Gastroesophageal sphincter (tissue), 4 donors: ENCODE measurements at regions not wholly inside any gene's neighbourhood (a gene's known extent, or its start where the extent isn't known, plus 50 kb on each side); places are given as distances from the start of the nearest gene placed in this dataset.

Experiments used
- ATAC-seq: fragments of 150-250 bp; one replicate; pipeline ENCODE4 v1.9.1; 2016; ENCODE audit warnings: mild to moderate bottlenecking, moderate library complexity
- H3K27ac ChIP-seq, 4 donors: fragments of 200-600 bp; sonication (generic) in 3 of 4; 1 replicate in 3 of 4; 2 replicates in 1 of 4; pipeline ENCODE4 v1.5.1; 2016 to 2019
- H3K27me3 ChIP-seq: fragments of 200-600 bp; sonication (generic); one replicate; pipeline ENCODE4 v1.5.1; 2019
- H3K36me3 ChIP-seq, 2 donors: fragments of 200-600 bp; sonication (generic); one replicate each; pipeline ENCODE4 v1.5.1; 2019; ENCODE audit warnings: control low read depth in 1 of 2
- H3K4me1 ChIP-seq, 3 donors: fragments of 200-600 bp; sonication (generic); 1 replicate in 2 of 3; 2 replicates in 1 of 3; pipeline ENCODE4 v1.5.1; 2016 to 2019; ENCODE audit warnings: control low read depth in 2 of 3
- H3K4me3 ChIP-seq, 2 donors: fragments of 200-600 bp; sonication (generic); one replicate each; pipeline ENCODE4 v1.5.1; 2019; ENCODE audit warnings: mild to moderate bottlenecking in 1 of 2, moderate library complexity in 1 of 2
- H3K9me3 ChIP-seq, 3 donors: fragments of 200-600 bp; sonication (generic); one replicate each; pipeline ENCODE4 v1.5.1; 2017 to 2019; ENCODE audit warnings: control low read depth in 2 of 3
- CTCF ChIP-seq, 4 experiments: fragments of 200-600 bp in 2 of 4; fragments of 450-650 bp in 2 of 4; sonication (generic) in 1 of 4; IDR thresholded peaks; one replicate each; pipeline ENCODE4 v1.5.1; 2017 to 2019; ENCODE audit warnings: antibody characterized with exemption in 4 of 4, mild to moderate bottlenecking in 2 of 4, moderate library complexity in 2 of 4
- EP300 ChIP-seq: sonication (generic); formaldehyde crosslinking; IDR thresholded peaks from one replicate; pipeline ENCODE4 v1.6.1; 2017; ENCODE audit warnings: antibody characterized with exemption, mild to moderate bottlenecking
- POLR2A ChIP-seq, 2 donors: fragments of 450-650 bp; IDR thresholded peaks; one replicate each; pipeline ENCODE4 v1.6.1; 2017; ENCODE audit warnings: antibody characterized with exemption in 2 of 2, mild to moderate bottlenecking in 2 of 2, moderate library complexity in 1 of 2
- POLR2AphosphoS5 ChIP-seq: sonication (generic); formaldehyde crosslinking; IDR thresholded peaks from one replicate; pipeline ENCODE4 v1.6.1; 2017; ENCODE audit warnings: antibody characterized with exemption
- WGBS, 2 donors: methylation state at CpG; one replicate each; pipeline ENCODE4 v1.1.5; 2018; ENCODE audit warnings: low coverage in 1 of 2; 5-methylcytosine and 5-hydroxymethylcytosine counted together

DNA sequence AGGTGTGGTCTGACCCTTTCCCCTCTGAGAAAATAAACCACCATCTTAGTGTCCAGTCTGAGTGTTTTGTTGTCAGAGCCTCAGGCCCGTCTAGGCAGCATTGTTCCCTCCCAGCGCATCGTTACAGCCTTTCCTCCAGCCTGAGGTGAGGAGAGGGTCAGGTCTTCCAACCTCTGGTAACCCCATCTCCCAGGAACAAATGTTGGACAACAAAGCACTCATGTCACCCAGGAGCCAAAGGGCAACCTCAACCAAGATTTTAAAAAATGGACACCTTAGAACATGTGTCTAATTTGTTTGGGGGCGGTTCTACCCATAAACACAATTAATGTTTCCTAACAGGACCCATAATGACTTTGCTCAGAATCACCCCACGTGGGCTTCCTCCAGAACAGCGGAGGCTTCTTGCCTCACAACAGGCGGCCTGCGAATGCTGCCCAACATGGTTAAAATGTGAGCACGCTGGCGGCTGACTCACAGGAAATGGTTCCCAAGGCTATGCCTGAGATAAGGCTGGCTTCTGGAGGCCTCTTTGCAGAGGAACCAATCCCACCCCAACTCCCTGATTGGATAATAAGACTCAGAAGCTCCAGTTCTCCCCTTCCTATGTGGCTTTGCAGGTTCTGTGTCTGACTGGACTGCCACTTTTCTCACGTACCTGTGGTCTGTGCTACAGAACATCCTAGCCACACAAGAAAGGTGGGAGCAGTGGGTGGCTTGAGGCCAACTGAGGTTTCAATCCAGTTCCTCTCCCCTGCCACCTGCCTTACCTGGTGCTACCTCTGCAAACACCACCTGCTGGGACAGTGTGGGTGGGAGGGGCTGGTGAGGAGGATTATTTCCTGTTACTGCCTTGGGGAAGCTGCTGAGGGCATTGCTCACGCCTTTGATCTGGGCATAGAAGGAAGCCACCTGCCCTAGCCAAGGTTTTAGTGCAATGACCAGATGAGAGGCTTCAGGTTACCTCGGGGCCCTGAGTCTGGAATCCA, 108.8 kb downstream of the B3GNT2 start:
- TF ChIP-seq POLR2A (IDR thresholded peaks at IDR 0.05) = no peak
- peak; percentile 15 for TF ChIP-seq POLR2AphosphoS5
- peak overlapping the region in 3 of 4 donors; percentile 33 to 57 (median 51) for H3K27ac ChIP-seq
- ATAC-seq = peak; percentile 52

DNA sequence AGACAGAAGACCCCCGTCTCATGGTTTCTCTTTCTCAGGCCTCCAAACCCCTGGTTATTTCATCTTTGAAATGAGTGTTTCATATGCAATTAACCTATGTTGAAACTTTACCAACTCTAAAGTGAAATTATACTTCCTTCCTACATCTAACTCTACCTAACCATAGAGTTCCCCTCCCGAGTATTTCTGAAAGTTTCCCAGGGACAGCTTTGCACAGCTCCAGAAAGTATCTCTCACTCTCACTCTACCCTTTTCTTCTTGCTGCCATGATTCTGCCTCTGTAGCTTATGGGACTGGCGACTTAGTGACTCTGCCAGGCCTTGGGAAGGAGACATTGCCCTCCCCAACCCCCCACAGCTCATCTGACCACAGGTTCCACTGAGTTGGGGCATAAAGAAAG, 107.9 kb downstream of the B3GNT2 start:
- 84% methylated on average over 3 of the region's 3 CpGs; no CpG with 5 or more reads in 1 of the 2 donors for WGBS, 2 donors
- Histone ChIP-seq H3K9me3 (no peaks in the 10 kb centered on the region), H3K27ac (peak overlapping the region in 1 of 4 donors; percentile 51)

More for the DNA sequence above, 108.8 kb downstream of the B3GNT2 start:
- no peak overlapping the region for H3K4me3 ChIP-seq
- WGBS, 2 donors = 71 to 77% methylated on average over 1 to 7 of the region's 13 CpGs
- H3K36me3 ChIP-seq = no peaks in the 10 kb centered on the region
- H3K27me3 ChIP-seq = no peaks in the 10 kb centered on the region
- peaks cover 0 to 32% (median 0%) of the 10 kb centered on the region in 3 donors for H3K4me1 ChIP-seq
- no peaks in the 10 kb centered on the region for H3K9me3 ChIP-seq

DNA sequence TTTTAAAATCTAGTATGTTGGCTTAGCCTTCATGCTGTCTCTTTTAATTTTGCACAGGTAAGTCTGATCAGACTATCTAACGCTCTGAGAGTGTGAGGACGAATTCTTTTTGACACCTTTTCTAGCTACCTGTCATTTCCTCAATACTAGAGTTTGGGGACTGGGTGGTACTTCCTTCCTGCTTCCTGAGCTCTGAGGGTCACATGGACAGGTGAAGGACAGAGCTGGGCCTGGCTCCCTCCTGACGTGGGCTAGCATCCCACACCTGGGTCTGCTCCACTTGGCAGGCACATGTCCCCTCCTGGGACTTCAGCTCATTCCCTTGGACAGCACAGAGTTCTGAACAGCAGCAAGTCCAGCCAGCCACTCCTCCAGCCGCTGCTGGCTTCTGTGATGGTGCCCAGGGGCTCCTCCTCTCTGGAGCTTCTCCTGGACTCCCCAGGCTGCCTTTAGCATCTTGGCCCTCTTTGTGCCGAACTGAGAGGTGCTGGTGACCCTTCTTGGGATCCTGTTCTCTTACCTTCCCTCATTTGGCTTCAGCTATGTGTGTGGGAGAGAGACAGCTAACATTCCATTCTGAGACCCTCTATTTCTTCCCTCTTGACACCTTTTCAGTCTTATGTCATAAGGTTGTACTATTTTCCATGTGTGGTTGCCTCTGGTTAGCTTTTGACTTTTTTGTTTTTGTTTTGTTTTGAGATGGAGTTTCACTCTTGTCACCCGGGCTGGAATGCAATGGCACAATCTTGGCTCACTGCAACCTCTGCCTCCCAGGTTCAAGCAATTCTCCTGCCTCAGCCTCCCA, 106.9 kb downstream of the B3GNT2 start:
- 65 to 91% methylated on average over 5 to 6 of the region's 6 CpGs for WGBS, 2 donors
- ATAC-seq = no peak
- Histone ChIP-seq H3K27me3 (no peaks in the 10 kb centered on the region), H3K9me3 (no peaks in the 10 kb centered on the region), H3K4me3 (no peak overlapping the region), H3K27ac (no peak overlapping the region), H3K4me1 (peaks cover 0 to 25% (median 0%) of the 10 kb centered on the region in 3 donors), H3K36me3 (no peaks in the 10 kb centered on the region)
- no peak for TF ChIP-seq EP300
- TF ChIP-seq POLR2AphosphoS5 = no peak
- TF ChIP-seq CTCF (IDR thresholded peaks at IDR 0.05) = no peak

More for the DNA sequence above, 107.9 kb downstream of the B3GNT2 start:
- Histone ChIP-seq H3K4me3 (no peak overlapping the region), H3K4me1 (peaks cover 0 to 25% (median 0%) of the 10 kb centered on the region in 3 donors), H3K27me3 (no peaks in the 10 kb centered on the region), H3K36me3 (no peaks in the 10 kb centered on the region)
- ATAC-seq = no peak
- no peak for TF ChIP-seq POLR2A (IDR thresholded peaks at IDR 0.05)
- no peak for TF ChIP-seq CTCF (IDR thresholded peaks at IDR 0.05)
- no peak for TF ChIP-seq POLR2AphosphoS5
- TF ChIP-seq EP300 = no peak

DNA sequence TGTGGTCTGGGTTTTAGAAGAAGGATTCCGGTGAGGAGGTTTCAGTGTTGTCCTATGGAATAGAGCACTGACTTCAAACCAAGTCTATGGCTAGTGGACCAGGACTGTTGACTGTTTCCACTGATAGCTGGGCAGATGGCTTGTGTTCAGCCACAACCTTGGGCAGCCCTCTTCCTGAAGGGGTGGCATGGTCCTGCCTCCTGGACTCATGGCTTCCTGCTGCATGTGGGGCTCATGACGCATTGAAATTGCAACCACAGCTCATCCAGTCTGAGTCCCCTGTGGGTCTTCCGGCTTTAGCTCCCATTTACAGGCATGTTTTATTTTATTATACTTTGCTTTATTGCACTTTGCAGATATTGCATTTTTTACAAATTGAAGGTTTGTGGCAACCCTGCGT, 105.0 kb downstream of the B3GNT2 start:
- H3K4me3 ChIP-seq = no peak overlapping the region
- no peak for TF ChIP-seq POLR2AphosphoS5
- no peak for ATAC-seq
- peaks cover 0 to 13% (median 0%) of the 10 kb centered on the region in 3 donors for H3K4me1 ChIP-seq
- H3K36me3 ChIP-seq = no peaks in the 10 kb centered on the region
- H3K9me3 ChIP-seq = no peaks in the 10 kb centered on the region
- 72 to 78% methylated on average over 3 to 4 of the region's 4 CpGs for WGBS, 2 donors
- H3K27ac ChIP-seq = no peak overlapping the region
- H3K27me3 ChIP-seq = no peaks in the 10 kb centered on the region

GRCh38 chr2:62297624-62298010, 101.7 kb downstream of the B3GNT2 start:
- Histone ChIP-seq H3K27me3 (no peaks in the 10 kb centered on the region), H3K4me1 (peaks cover 2 to 18% (median 15%) of the 10 kb centered on the region in 3 donors), H3K9me3 (no peaks in the 10 kb centered on the region), H3K27ac (no peak overlapping the region), H3K4me3 (no peak overlapping the region), H3K36me3 (no peaks in the 10 kb centered on the region)
- TF ChIP-seq POLR2AphosphoS5 = no peak
- no peak for TF ChIP-seq EP300
- no peak for TF ChIP-seq CTCF (IDR thresholded peaks at IDR 0.05)
- no peak for TF ChIP-seq POLR2A (IDR thresholded peaks at IDR 0.05)
- ATAC-seq = no peak
- WGBS, 2 donors = 58 to 64% methylated on average over 3 of the region's 3 CpGs
